GM23338 (cell line): ENCODE measurements at regions not wholly inside any gene's neighbourhood (a gene's known extent, or its start where the extent isn't known, plus 50 kb on each side); places are given as distances from the start of the nearest gene placed in this dataset.

Source experiments
- ATAC-seq: fragments of 200-7000 bp; cut with Tn5 transposase; 3 replicates; pipeline ENCODE4 v1.9.1; 2020
- DNase-seq: peaks from one replicate; pipeline ENCODE4 v3.0.0-alpha.2; 2015; ENCODE audit warnings: low spot score
- H2AFZ ChIP-seq: fragments of 200-600 bp; sonication (generic); 2 replicates; pipeline ENCODE4 v1.8.0; 2016; ENCODE audit warnings: antibody characterized with exemption, mild to moderate bottlenecking, moderate library complexity
- H3F3A ChIP-seq: fragments of 200-600 bp; sonication (generic); replicated peaks from 2 replicates; pipeline ENCODE4 v1.8.0; 2017; ENCODE audit warnings: antibody characterized with exemption, mixed run types, low read depth
- H3K27ac ChIP-seq: fragments of 200-600 bp; sonication (generic); 2 replicates; pipeline ENCODE4 v1.6.1; 2016; ENCODE audit warnings: low read depth
- H3K27me3 ChIP-seq: fragments of 200-600 bp; sonication (generic); 2 replicates; pipeline ENCODE4 v1.8.0; 2016; ENCODE audit warnings: mild to moderate bottlenecking, mixed run types, moderate library complexity; ENCODE audit not compliant: insufficient read depth
- H3K36me3 ChIP-seq: fragments of 200-600 bp; sonication (generic); 2 replicates; pipeline ENCODE4 v1.8.0; 2016; ENCODE audit warnings: mild to moderate bottlenecking; ENCODE audit not compliant: insufficient read depth
- H3K4me1 ChIP-seq: fragments of 200-600 bp; sonication (generic); 2 replicates; pipeline ENCODE4 v1.8.0; 2016; ENCODE audit warnings: mild to moderate bottlenecking, moderate library complexity; ENCODE audit not compliant: insufficient read depth
- H3K4me2 ChIP-seq: fragments of 200-600 bp; sonication (generic); 2 replicates; pipeline ENCODE4 v1.7.1; 2017; ENCODE audit warnings: mixed run types
- H3K4me3 ChIP-seq: fragments of 200-600 bp; sonication (generic); 2 replicates; pipeline ENCODE4 v1.6.1; 2016; ENCODE audit warnings: mixed run types
- H3K79me2 ChIP-seq: fragments of 200-600 bp; sonication (generic); replicated peaks from 2 replicates; pipeline ENCODE4 v1.8.0; 2017; ENCODE audit warnings: mild to moderate bottlenecking; ENCODE audit not compliant: insufficient read depth
- H3K9me2 ChIP-seq: fragments of 200-600 bp; sonication (generic); 2 replicates; pipeline ENCODE4 v1.8.0; 2017; ENCODE audit not compliant: insufficient read depth
- H4K20me1 ChIP-seq: fragments of 200-600 bp; sonication (generic); replicated peaks from 2 replicates; pipeline ENCODE4 v1.8.0; 2017; ENCODE audit warnings: mild to moderate bottlenecking; ENCODE audit not compliant: insufficient read depth
- H3K27ac Mint-ChIP-seq: 2 replicates; pipeline ENCODE4 v1.8.0; 2020; ENCODE audit warnings: inconsistent platforms, mild to moderate bottlenecking, moderate library complexity, mixed read lengths
- H3K27me3 Mint-ChIP-seq: 3 replicates; pipeline ENCODE4 v1.8.0; 2022; ENCODE audit warnings: low read depth, mild to moderate bottlenecking, moderate library complexity, mixed read lengths, inconsistent platforms; ENCODE audit not compliant: insufficient read depth, poor library complexity
- H3K36me3 Mint-ChIP-seq: 3 replicates; pipeline ENCODE4 v1.8.0; 2021; ENCODE audit warnings: low read depth, mild to moderate bottlenecking, inconsistent platforms, moderate library complexity, mixed read lengths
- H3K4me1 Mint-ChIP-seq: 3 replicates; pipeline ENCODE4 v1.8.0; 2020; ENCODE audit warnings: mild to moderate bottlenecking, inconsistent platforms, mixed read lengths
- H3K4me3 Mint-ChIP-seq: 3 replicates; pipeline ENCODE4 v1.8.0; 2021; ENCODE audit warnings: moderate library complexity, mild to moderate bottlenecking, inconsistent platforms, mixed read lengths
- H3K9me3 Mint-ChIP-seq: 3 replicates; pipeline ENCODE4 v1.8.0; 2020; ENCODE audit warnings: moderate library complexity, mild to moderate bottlenecking, inconsistent platforms, mixed read lengths
- CREB1 ChIP-seq: fragments of 250-450 bp; sonication (Bioruptor Pico); IDR thresholded peaks from 2 replicates; pipeline ENCODE4 v1.5.0; 2020; ENCODE audit warnings: low read depth, mild to moderate bottlenecking, moderate library complexity
- CTCF ChIP-seq, 2 experiments: fragments of 200-600 bp in 1 of 2; sonication (generic) in 1 of 2; conservative IDR thresholded peaks; 2 replicates each; pipeline versions ENCODE4 v1.5.1 to v1.6.1; 2016 to 2017; ENCODE audit warnings: antibody characterized with exemption in 2 of 2, low read depth in 2 of 2, mild to moderate bottlenecking in 2 of 2, moderate library complexity in 1 of 2
- ETS1 ChIP-seq: IDR thresholded peaks from 2 replicates; pipeline ENCODE4 v1.6.1; 2016; ENCODE audit warnings: antibody characterized with exemption
- EZH2phosphoT487 ChIP-seq: fragments of 200-600 bp; sonication (generic); IDR thresholded peaks from one replicate; pipeline ENCODE4 v1.8.1; 2018; ENCODE audit warnings: antibody characterized with exemption; ENCODE audit not compliant: unreplicated experiment
- JUNB ChIP-seq: IDR thresholded peaks from one replicate; pipeline ENCODE4 v1.6.1; 2016; ENCODE audit warnings: antibody characterized with exemption; ENCODE audit not compliant: unreplicated experiment
- NANOG ChIP-seq: IDR thresholded peaks from 2 replicates; pipeline ENCODE4 v1.6.1; 2016; ENCODE audit warnings: antibody characterized with exemption, borderline replicate concordance
- POLR2AphosphoS5 ChIP-seq: IDR thresholded peaks from 2 replicates; pipeline ENCODE4 v1.6.1; 2016; ENCODE audit warnings: antibody characterized with exemption, low read depth
- REST ChIP-seq: IDR thresholded peaks from one replicate; pipeline ENCODE4 v1.6.1; 2018; ENCODE audit warnings: antibody characterized with exemption; ENCODE audit not compliant: unreplicated experiment
- ZNF331 ChIP-seq: fragments of 250-450 bp; sonication (Bioruptor Pico); IDR thresholded peaks from 2 replicates; pipeline ENCODE4 v1.5.0; 2020; ENCODE audit warnings: low read depth, mild to moderate bottlenecking, moderate library complexity

- Histone ChIP-seq H3K4me1 (peaks cover 4% of the 10 kb centered on the region; the same call in 1 of the 2 replicates), H3K9me2 (peaks cover 24% of the 10 kb centered on the region; the same call in 1 of the 2 replicates), H4K20me1 (no peaks in the 10 kb centered on the region), H3K79me2 (no peaks in the 10 kb centered on the region), H3K27me3 (no peaks in the 10 kb centered on the region), H3F3A (no peaks in the 10 kb centered on the region), H3K27ac (no peak overlapping the region), H3K4me3 (no peak overlapping the region), H2AFZ (no peak overlapping the region), H3K36me3 (no peaks in the 10 kb centered on the region), H3K4me2 (no peak overlapping the region)
- DNase-seq, result no peak
- no peak overlapping the region for H3K27ac Mint-ChIP-seq
- TF ChIP-seq CTCF (conservative IDR thresholded peaks at IDR 0.05; ENCODE audit: low read depth in 2 of 2) (no peak), CREB1 (CRISPR knock-in tag) (no peak), REST (no peak), NANOG (no peak), JUNB (no peak)
- no peak for ATAC-seq
- H3K4me3 Mint-ChIP-seq, result no peak overlapping the region
- peaks cover 9% of the 10 kb centered on the region; the same call in 2 of the 3 replicates for H3K9me3 Mint-ChIP-seq
- H3K27me3 Mint-ChIP-seq, result no peaks in the 10 kb centered on the region
- no peaks in the 10 kb centered on the region; the same call in 2 of the 3 replicates for H3K4me1 Mint-ChIP-seq
- H3K36me3 Mint-ChIP-seq, result no peaks in the 10 kb centered on the region
Observed at GRCh38 chr18:51953521-51953920, 386.5 kb upstream of the DCC start.

- H3K4me3 Mint-ChIP-seq, result no peak overlapping the region
- DNase-seq, result no peak
- TF ChIP-seq ZNF331 (CRISPR knock-in tag) (no peak), CREB1 (CRISPR knock-in tag) (no peak), REST (no peak), CTCF (conservative IDR thresholded peaks at IDR 0.05; ENCODE audit: low read depth in 2 of 2) (no peak), EZH2phosphoT487 (no peak), NANOG (no peak), ETS1 (no peak), POLR2AphosphoS5 (no peak)
- Histone ChIP-seq H3F3A (no peaks in the 10 kb centered on the region), H3K4me2 (no peak overlapping the region), H3K79me2 (no peaks in the 10 kb centered on the region), H3K27ac (no peak overlapping the region), H4K20me1 (no peaks in the 10 kb centered on the region), H3K9me2 (peaks cover 18% of the 10 kb centered on the region; the same call in 1 of the 2 replicates), H2AFZ (no peak overlapping the region), H3K27me3 (no peaks in the 10 kb centered on the region), H3K4me3 (no peak overlapping the region), H3K36me3 (no peaks in the 10 kb centered on the region), H3K4me1 (peaks cover 4% of the 10 kb centered on the region; the same call in 1 of the 2 replicates)
- H3K27ac Mint-ChIP-seq, result no peak overlapping the region
- H3K36me3 Mint-ChIP-seq, result no peaks in the 10 kb centered on the region
- H3K4me1 Mint-ChIP-seq, result no peaks in the 10 kb centered on the region; the same call in 2 of the 3 replicates
- peaks cover 9% of the 10 kb centered on the region; the same call in 2 of the 3 replicates for H3K9me3 Mint-ChIP-seq
- no peaks in the 10 kb centered on the region for H3K27me3 Mint-ChIP-seq
- ATAC-seq, result no peak
Observed at GRCh38 chr18:51955136-51955535, 384.9 kb upstream of the DCC start.
